Endodermal cell (in vitro differentiated cells): ENCODE measurements at regions not wholly inside any gene's neighbourhood (a gene's known extent, or its start where the extent isn't known, plus 50 kb on each side); places are given as distances from the start of the nearest gene placed in this dataset.
"Not testable (repeated sequence)": the region's sequence is repeated elsewhere in the genome, so short reads cannot be mapped to it uniquely, and the experiment has no call there.

Experiments
- DNase-seq: peaks from one replicate; pipeline ENCODE4 v3.0.0-alpha.2; 2017
- H3K27ac ChIP-seq: 2 replicates; pipeline ENCODE4 v1.5.1; 2013; ENCODE audit warnings: mild to moderate bottlenecking, low read depth, low read length, moderate library complexity
- H3K27me3 ChIP-seq: 2 replicates; pipeline ENCODE4 v1.6.1; 2013; ENCODE audit warnings: mild to moderate bottlenecking, low read length, moderate library complexity; ENCODE audit not compliant: insufficient read depth, control insufficient read depth, poor library complexity, severe bottlenecking
- H3K36me3 ChIP-seq: 2 replicates; pipeline ENCODE4 v1.7.0; 2013; ENCODE audit warnings: mild to moderate bottlenecking, low read length, moderate library complexity; ENCODE audit not compliant: control insufficient read depth, insufficient read depth
- H3K4me1 ChIP-seq: one replicate; pipeline ENCODE4 v1.7.0; 2013; ENCODE audit warnings: low read length; ENCODE audit not compliant: control insufficient read depth, insufficient read depth
- H3K4me3 ChIP-seq: 2 replicates; pipeline ENCODE4 v1.5.1; 2013; ENCODE audit warnings: mild to moderate bottlenecking, low read length, moderate library complexity
- H3K9ac ChIP-seq: 2 replicates; pipeline ENCODE4 v1.6.1; 2013; ENCODE audit warnings: mild to moderate bottlenecking, low read length, moderate library complexity; ENCODE audit not compliant: poor library complexity, severe bottlenecking; ENCODE audit errors: extremely low read depth
- H3K9me3 ChIP-seq: 2 replicates; pipeline ENCODE4 v1.6.1; 2013; ENCODE audit warnings: mild to moderate bottlenecking, low read length, moderate library complexity; ENCODE audit not compliant: control insufficient read depth
- H3K27ac Mint-ChIP-seq: 2 replicates; pipeline ENCODE4 v1.8.0; 2020; ENCODE audit warnings: mixed read lengths
- H3K27me3 Mint-ChIP-seq: 2 replicates; pipeline ENCODE4 v1.8.0; 2021; ENCODE audit warnings: mild to moderate bottlenecking, mixed read lengths; ENCODE audit not compliant: insufficient read depth
- H3K36me3 Mint-ChIP-seq: 2 replicates; pipeline ENCODE4 v1.8.0; 2020; ENCODE audit warnings: low read depth, mixed read lengths
- H3K4me1 Mint-ChIP-seq: 2 replicates; pipeline ENCODE4 v1.8.0; 2020; ENCODE audit warnings: mixed read lengths
- H3K4me3 Mint-ChIP-seq: 2 replicates; pipeline ENCODE4 v1.8.0; 2020; ENCODE audit warnings: mild to moderate bottlenecking, moderate library complexity, mixed read lengths
- H3K9me3 Mint-ChIP-seq: 2 replicates; pipeline ENCODE4 v1.8.0; 2020; ENCODE audit warnings: mild to moderate bottlenecking, mixed read lengths
- WGBS, 2 experiments: methylation state at CpG; one replicate each; pipeline versions ENCODE4 v1.1.5 to v1.1.7; 2013; ENCODE audit warnings: missing lambda C conversion rate in 2 of 2, mixed read lengths in 1 of 2; ENCODE audit not compliant: insufficient coverage in 1 of 2, insufficient read length in 1 of 2; 5-methylcytosine and 5-hydroxymethylcytosine counted together

DNA sequence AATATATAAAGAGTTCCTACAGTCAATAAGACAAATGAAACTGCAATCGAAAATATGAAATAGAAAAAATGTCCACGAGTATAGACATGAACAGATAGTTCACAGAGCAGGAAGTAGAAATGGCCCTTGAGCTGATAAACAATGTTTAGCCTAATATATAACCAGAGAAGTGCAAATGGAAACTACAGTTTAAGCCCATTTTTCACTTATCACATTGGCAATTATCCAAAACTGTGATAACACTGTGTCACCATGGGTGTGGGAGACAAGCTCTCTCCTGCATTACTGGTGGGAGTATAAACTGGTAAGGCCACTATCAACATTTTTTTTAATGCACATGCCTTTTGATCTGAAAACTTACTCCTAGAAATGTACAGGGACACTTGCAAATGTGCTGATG lies 112.4 kb downstream of the TNFRSF13B start:
- H3K9me3 ChIP-seq, H3K27ac ChIP-seq, H3K36me3 ChIP-seq, H3K27me3 ChIP-seq, H3K27me3 Mint-ChIP-seq, H3K9ac ChIP-seq, H3K9me3 Mint-ChIP-seq, H3K4me3 ChIP-seq, H3K4me3 Mint-ChIP-seq, DNase-seq, H3K4me1 ChIP-seq, H3K36me3 Mint-ChIP-seq, H3K27ac Mint-ChIP-seq: not testable (repeated sequence)
- peaks cover 13% of the 10 kb centered on the region for H3K4me1 Mint-ChIP-seq
- 100% methylated on average over 1 of the region's 2 CpGs; no CpG with 5 or more reads in 1 of the 2 experiments for WGBS, 2 experiments

DNA sequence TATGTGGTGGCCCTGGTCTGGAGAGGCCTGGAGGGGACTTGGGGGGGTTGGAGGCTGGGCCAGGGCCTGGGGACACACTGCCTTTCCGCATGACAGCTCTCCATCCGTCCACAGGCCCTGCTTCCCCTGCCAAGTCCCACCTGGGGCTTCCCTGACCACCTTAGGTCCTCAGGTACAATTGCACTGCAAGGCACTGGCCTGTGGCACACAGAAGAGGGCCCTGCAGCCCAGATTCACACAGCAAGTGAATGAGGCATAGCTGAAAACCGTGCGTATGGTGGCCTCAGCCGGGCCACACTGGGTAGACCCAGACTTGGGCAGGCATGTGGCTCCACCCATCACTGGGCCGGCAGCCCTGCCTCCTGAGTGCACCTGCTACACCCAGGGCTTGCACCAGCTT lies 114.2 kb downstream of the TNFRSF13B start:
- not testable (repeated sequence) for H3K27me3 Mint-ChIP-seq, H3K27ac ChIP-seq, H3K9ac ChIP-seq, H3K4me3 Mint-ChIP-seq, DNase-seq, H3K36me3 Mint-ChIP-seq, H3K9me3 Mint-ChIP-seq, H3K4me3 ChIP-seq, H3K27ac Mint-ChIP-seq, H3K36me3 ChIP-seq, H3K9me3 ChIP-seq, H3K27me3 ChIP-seq, H3K4me1 ChIP-seq
- WGBS, 2 experiments = 94 to 100% methylated on average over 1 to 6 of the region's 6 CpGs
- peaks cover 17% of the 10 kb centered on the region for H3K4me1 Mint-ChIP-seq

DNA sequence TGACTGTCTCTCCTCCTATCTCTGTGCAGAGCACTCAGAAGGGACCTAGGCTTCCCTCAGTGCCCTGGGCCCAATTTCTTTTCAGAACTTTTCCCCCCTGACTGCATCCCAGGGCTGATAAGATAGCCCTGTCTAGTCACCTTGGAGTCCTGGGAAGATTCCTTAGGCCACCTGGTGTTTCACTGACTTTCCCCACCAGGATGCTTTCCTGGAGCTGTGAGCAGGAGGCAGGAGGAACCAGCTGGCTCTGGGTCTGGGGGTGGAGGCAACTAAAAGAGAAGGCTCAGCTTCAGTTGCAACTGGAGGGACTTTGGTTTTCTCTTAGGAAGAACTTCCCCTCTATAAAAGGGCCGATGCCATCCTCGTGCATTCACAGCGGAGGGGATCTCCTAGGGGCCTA lies 115.1 kb downstream of the TNFRSF13B start:
- not testable (repeated sequence) for H3K27ac ChIP-seq, H3K36me3 Mint-ChIP-seq, H3K9ac ChIP-seq, H3K4me1 ChIP-seq, DNase-seq, H3K9me3 ChIP-seq, H3K4me3 ChIP-seq, H3K27ac Mint-ChIP-seq, H3K4me3 Mint-ChIP-seq, H3K27me3 ChIP-seq, H3K27me3 Mint-ChIP-seq, H3K36me3 ChIP-seq, H3K9me3 Mint-ChIP-seq
- H3K4me1 Mint-ChIP-seq = peaks cover 17% of the 10 kb centered on the region
- WGBS, 2 experiments = 92% methylated on average over 3 of the region's 3 CpGs; no CpG with 5 or more reads in 1 of the 2 experiments

DNA sequence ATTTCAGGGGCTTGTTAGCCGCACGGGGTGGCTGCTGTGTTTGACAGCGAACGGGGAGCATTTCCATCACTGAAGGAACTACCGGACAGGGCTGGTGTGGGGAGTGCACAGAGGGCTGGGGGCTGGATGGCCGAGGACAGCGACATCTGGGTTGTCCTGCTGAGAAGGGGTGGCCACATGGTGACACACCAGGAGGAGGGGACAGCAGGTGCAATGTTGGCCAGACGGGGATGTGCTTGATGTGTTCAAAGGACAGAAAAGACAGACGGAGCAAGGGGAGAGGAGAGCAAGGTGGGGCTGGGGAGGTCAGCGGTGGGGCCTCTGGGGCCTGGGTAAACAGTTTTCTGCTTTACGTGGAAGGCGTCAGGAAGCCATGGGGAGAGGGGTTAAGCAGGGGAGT lies 115.7 kb downstream of the TNFRSF13B start:
- H3K27me3 Mint-ChIP-seq, H3K36me3 ChIP-seq, H3K27ac Mint-ChIP-seq, H3K4me1 ChIP-seq, H3K27ac ChIP-seq, H3K9ac ChIP-seq, H3K9me3 ChIP-seq, H3K27me3 ChIP-seq, H3K4me3 ChIP-seq, H3K9me3 Mint-ChIP-seq, DNase-seq, H3K36me3 Mint-ChIP-seq, H3K4me3 Mint-ChIP-seq: not testable (repeated sequence)
- H3K4me1 Mint-ChIP-seq = peaks cover 17% of the 10 kb centered on the region
- 85 to 86% methylated on average over 4 to 11 of the region's 12 CpGs for WGBS, 2 experiments

DNA sequence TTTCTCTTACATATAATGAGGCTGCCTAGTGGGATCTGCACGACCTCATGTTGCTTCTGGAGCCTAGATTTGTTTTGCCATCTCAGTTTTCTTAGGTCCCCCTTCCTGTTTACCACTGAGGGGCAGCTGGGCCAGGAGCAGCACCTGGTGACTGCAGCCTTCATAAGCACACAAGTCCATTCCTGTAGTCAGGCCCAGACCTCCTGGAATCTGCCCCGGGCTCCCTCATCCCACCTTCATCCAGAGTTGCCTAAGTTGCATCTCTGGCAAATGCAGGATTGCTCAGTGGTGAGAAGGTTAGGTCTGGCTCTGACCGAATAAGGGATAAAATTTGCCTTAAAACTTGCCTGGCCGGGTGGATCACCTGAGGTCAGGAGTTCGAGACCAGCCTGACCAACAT lies 117.3 kb downstream of the TNFRSF13B start:
- not testable (repeated sequence) for H3K27me3 Mint-ChIP-seq, H3K27me3 ChIP-seq, DNase-seq, H3K9ac ChIP-seq, H3K9me3 ChIP-seq, H3K27ac ChIP-seq, H3K4me3 ChIP-seq, H3K4me1 ChIP-seq, H3K9me3 Mint-ChIP-seq, H3K36me3 ChIP-seq, H3K36me3 Mint-ChIP-seq, H3K27ac Mint-ChIP-seq, H3K4me3 Mint-ChIP-seq
- 94% methylated on average over 3 to 5 of the region's 5 CpGs for WGBS, 2 experiments
- H3K4me1 Mint-ChIP-seq = peaks cover 17% of the 10 kb centered on the region
